GM12874 (cell line): ENCODE measurements at regions not wholly inside any gene's neighbourhood (a gene's known extent, or its start where the extent isn't known, plus 50 kb on each side); places are given as distances from the start of the nearest gene placed in this dataset.

Source experiments
- TF ChIP-seq, protein P1 (sequence below): IDR thresholded peaks from 2 replicates; pipeline ENCODE4 v1.5.1; 2011; ENCODE audit warnings: low read depth, mild to moderate bottlenecking, control low read depth, low read length, moderate library complexity; ENCODE audit not compliant: insufficient read depth

- TF ChIP-seq, protein P1, sequence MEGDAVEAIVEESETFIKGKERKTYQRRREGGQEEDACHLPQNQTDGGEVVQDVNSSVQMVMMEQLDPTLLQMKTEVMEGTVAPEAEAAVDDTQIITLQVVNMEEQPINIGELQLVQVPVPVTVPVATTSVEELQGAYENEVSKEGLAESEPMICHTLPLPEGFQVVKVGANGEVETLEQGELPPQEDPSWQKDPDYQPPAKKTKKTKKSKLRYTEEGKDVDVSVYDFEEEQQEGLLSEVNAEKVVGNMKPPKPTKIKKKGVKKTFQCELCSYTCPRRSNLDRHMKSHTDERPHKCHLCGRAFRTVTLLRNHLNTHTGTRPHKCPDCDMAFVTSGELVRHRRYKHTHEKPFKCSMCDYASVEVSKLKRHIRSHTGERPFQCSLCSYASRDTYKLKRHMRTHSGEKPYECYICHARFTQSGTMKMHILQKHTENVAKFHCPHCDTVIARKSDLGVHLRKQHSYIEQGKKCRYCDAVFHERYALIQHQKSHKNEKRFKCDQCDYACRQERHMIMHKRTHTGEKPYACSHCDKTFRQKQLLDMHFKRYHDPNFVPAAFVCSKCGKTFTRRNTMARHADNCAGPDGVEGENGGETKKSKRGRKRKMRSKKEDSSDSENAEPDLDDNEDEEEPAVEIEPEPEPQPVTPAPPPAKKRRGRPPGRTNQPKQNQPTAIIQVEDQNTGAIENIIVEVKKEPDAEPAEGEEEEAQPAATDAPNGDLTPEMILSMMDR = no peak
Measured at GRCh38 chr4:19063662-19064061, 1042.1 kb upstream of the LCORL start.

DNA sequence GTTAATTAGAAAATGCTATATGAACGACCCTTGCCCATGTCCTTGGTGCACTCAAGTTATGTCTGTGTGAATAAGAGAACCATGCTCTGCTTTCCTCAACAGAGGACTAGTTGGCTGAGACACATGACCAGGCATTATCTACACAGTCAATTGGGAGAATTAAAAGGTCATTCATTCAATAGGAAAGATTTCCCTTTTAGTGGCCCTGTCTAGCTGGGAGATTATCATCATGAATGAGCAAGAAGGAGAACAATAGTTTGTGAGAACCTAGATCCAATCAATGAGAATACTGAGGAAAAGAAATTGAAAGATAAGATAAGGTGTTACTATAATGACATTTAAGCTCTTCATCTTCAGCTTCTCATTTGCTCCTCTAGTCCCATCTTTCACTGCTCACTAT is 1033.4 kb upstream of the LCORL start:
- TF ChIP-seq, protein P1 = no peak

DNA sequence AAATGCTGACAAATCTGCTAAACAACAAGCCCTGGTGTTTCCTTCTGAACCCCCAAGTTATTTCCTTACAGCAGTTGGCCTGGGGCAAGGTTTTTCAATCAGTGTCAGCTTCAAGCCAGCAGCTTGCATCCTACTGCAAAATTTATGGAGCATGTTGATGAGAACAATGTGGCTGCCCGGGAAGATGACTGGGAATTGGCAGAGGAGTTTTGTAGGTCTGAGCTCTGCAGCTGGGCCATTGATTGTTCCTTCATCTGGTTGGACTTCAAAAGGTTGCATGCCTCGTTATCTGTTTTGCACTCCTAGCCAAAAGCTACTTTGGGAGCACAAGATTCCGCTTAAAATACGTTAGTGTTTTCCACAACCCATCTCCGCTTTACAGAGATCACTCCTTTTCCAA is 1030.3 kb upstream of the LCORL start:
- TF ChIP-seq, protein P1 = no peak

DNA sequence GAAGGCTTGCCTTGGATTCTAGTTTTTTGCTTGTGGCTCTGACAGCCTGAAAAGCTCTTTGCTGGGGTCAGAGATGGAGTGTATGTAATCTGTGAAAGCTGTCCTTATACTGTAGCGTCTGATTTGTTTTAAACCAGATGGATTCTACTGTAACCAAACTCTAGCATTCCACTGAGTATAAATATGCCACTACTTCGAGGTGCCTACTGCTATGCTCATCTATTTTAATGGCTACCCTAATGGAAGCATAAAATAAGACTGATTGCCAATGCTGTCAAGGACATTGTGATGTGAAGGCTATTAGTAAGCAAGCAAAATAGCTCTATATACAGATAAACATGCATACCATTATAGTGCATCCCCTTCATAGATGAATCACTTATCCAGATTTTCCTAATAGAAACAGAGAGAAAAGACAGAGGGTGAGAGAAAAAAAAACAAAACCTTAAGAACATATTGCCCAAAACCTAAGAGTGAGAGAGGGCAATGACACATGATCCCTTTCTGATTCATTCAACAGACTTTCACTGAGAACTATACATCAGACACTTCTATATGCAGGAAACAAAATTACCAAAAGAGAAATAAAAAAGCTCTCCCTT is 1025.8 kb upstream of the LCORL start:
- TF ChIP-seq, protein P1 = no peak

GRCh38 chr4:19039816-19040215 is 1018.3 kb upstream of the LCORL start:
- TF ChIP-seq, protein P1 = no peak

DNA sequence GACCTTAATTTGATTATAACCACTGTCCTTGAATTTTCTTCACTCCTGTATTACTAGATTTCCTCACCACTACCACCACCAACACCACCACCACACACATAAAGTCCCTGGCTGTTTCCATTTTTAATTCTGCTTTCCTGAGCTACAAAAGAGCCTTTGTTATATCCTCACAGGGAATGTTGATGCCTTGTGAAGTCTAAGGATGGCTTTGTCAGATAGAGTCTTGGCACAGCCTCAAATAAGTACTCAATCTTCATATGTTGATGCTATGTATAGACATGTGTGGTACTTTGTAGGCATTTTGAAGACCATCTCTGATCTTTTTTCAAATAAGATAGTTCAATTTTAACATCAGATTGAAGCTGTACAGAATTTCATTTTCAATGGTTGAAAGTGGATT is 1016.7 kb upstream of the LCORL start:
- TF ChIP-seq, protein P1 = no peak

DNA sequence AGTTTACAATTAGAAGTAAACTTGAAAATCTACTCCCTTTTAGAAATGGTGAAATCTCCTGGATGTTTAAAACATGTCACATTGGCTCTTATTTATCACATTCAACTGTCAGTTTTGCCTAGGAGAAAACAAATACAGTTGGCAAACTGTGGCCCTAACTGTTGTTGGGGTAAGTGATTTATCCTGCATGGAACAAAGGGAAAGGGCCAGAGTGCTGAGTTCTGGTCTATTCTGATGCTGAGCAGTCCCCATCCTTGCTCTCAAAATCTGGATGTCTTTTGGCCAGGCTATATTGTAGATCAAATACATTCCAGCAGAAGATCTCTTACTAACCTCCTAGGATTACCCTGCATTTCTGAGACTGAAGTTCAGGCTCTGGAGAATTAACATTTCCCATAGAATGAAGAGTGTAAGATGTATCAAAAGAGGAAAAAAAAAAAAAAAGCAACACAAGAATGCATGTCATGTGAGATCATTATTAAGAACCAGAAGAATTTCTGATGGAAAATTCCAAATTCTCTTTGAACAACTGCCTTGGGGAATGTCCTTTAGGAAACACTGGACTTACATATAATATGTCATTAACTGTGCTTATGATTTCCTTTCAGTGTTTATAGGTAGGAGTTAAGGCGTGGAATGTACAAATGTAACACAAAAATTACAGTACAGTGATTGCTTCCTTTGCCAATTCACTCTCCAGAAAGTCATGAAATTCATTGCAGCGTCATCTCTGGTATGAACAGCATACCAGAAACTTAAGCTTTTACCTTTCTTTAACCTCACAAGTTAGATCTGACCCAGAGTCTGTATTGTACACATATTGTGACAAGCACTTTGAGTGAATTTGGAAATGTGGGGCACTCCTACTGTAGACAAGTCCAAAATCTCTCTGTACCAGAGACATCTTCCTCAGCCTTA is 1012.5 kb upstream of the LCORL start:
- TF ChIP-seq, protein P1 = no peak
